SK-N-MC (cell line): ENCODE measurements at regions not wholly inside any gene's neighbourhood (a gene's known extent, or its start where the extent isn't known, plus 50 kb on each side); places are given as distances from the start of the nearest gene placed in this dataset.

ENCODE experiments used
- EZH2 ChIP-seq: fragments of 200-600 bp; sonication (generic); IDR thresholded peaks from one replicate; pipeline ENCODE4 v1.6.1; 2017; ENCODE audit warnings: antibody characterized with exemption
- FOXP2 ChIP-seq: optimal IDR thresholded peaks from 2 replicates; pipeline ENCODE3; 2011; ENCODE audit warnings: mild to moderate bottlenecking, moderate library complexity; ENCODE audit not compliant: insufficient read depth; ENCODE audit errors: extremely low read length, control extremely low read depth
- POLR2AphosphoS5 ChIP-seq: IDR thresholded peaks from 2 replicates; pipeline ENCODE4 v1.6.1; 2012; ENCODE audit warnings: mild to moderate bottlenecking, low read depth, low read length, borderline replicate concordance

GRCh38 chr11:126148317-126148716, 63.1 kb downstream of the RPUSD4 start:
- no peak for TF ChIP-seq POLR2AphosphoS5
- TF ChIP-seq FOXP2: no peak
- TF ChIP-seq EZH2: no peak
